ENCODE measurements at regions not wholly inside any gene's neighbourhood (a gene's known extent, or its start where the extent isn't known, plus 50 kb on each side); places are given as distances from the start of the nearest gene placed in this dataset.

- DNase-seq (ENCODE audit: low read depth): no peak
- no peak for TF ChIP-seq CTCF (IDR thresholded peaks at IDR 0.05; ENCODE audit: control insufficient read depth, insufficient read depth, low read depth, low read length, missing control alignments)
- no peak overlapping the region for H3K4me3 ChIP-seq (ENCODE audit: control insufficient read depth, low read depth, low read length)
Observed at GRCh38 chr4:114304046-114304445, 294.6 kb upstream of the UGT8 start.

DNA sequence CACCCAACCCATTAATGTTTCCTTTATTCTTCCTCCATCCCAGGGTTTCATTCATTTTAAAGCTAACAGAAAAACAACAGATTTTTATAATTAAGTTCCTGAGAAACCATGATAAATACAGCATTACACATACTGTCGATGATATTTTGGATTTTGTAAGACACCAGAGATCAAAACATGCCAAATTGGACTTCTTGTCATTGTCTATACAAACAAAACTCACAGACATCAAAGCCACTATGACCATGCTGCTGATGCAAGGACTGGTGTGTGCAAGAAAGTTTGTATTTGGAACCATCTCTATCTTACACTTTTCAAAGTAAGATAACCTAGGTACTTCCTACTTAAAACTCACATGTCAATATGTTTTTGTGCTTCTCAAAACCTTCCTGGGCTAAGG lies 294.0 kb upstream of the UGT8 start:
- no peak for TF ChIP-seq CTCF (IDR thresholded peaks at IDR 0.05; ENCODE audit: control insufficient read depth, insufficient read depth, low read depth, low read length, missing control alignments)
- no peak for DNase-seq (ENCODE audit: low read depth)
- H3K4me3 ChIP-seq (ENCODE audit: control insufficient read depth, low read depth, low read length): no peak overlapping the region

DNA sequence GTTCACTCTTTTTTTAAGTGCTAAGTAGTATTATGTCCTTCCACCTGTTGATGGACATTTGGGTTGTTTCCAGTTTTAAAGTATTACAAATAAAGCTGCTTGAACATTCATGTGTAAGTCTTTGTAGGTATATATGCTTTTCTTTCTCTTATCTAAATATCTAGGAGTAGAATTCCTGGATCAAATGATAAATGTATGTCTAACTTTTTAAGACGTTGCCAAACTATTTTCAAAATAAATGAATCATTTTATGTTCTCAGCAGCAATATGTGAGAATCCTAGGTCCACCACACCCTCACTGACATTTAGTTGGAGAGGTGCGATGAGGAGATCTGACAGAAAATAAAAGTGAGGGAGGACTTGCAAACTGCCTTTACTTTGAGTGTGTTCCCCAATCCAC lies 291.7 kb upstream of the UGT8 start:
- DNase-seq (ENCODE audit: low read depth): no peak
- H3K4me3 ChIP-seq (ENCODE audit: control insufficient read depth, low read depth, low read length): no peak overlapping the region
- no peak for TF ChIP-seq CTCF (IDR thresholded peaks at IDR 0.05; ENCODE audit: control insufficient read depth, insufficient read depth, low read depth, low read length, missing control alignments)

GRCh38 chr4:114310296-114310925 lies 288.2 kb upstream of the UGT8 start:
- no peak overlapping the region for H3K4me3 ChIP-seq (ENCODE audit: control insufficient read depth, low read depth, low read length)
- no peak for DNase-seq (ENCODE audit: low read depth)
- TF ChIP-seq CTCF (IDR thresholded peaks at IDR 0.05; ENCODE audit: control insufficient read depth, insufficient read depth, low read depth, low read length, missing control alignments): no peak

DNA sequence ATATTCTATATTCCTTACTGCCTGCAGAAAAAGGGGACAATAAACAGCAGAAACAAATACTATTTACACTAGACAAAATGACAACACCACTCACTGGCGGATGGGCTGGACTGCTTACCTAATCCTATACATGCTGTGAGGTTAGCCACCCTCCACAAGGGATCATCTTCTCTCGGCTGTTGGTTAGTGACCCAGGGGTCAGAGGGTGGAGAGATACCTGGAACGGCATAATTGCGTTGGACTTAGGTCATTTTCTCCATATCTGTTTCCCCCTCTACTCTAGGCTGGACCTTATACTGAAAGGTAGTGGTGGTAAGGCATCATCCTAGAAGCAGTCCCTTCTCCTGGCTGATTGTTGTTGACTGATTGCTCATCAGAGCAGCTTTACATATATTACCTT lies 286.8 kb upstream of the UGT8 start:
- H3K4me3 ChIP-seq (ENCODE audit: control insufficient read depth, low read depth, low read length): no peak overlapping the region
- no peak for TF ChIP-seq CTCF (IDR thresholded peaks at IDR 0.05; ENCODE audit: control insufficient read depth, insufficient read depth, low read depth, low read length, missing control alignments)
- no peak for DNase-seq (ENCODE audit: low read depth)

- no peak for DNase-seq (ENCODE audit: low read depth)
- no peak for TF ChIP-seq CTCF (IDR thresholded peaks at IDR 0.05; ENCODE audit: control insufficient read depth, insufficient read depth, low read depth, low read length, missing control alignments)
- no peak overlapping the region for H3K4me3 ChIP-seq (ENCODE audit: control insufficient read depth, low read depth, low read length)
Observed at GRCh38 chr4:114312338-114312737, 286.3 kb upstream of the UGT8 start.

- no peak for DNase-seq (ENCODE audit: low read depth)
- H3K4me3 ChIP-seq (ENCODE audit: control insufficient read depth, low read depth, low read length): no peak overlapping the region
- TF ChIP-seq CTCF (IDR thresholded peaks at IDR 0.05; ENCODE audit: control insufficient read depth, insufficient read depth, low read depth, low read length, missing control alignments): no peak
Observed at GRCh38 chr4:114316789-114317188, 281.8 kb upstream of the UGT8 start.

All from AG09309 (cell line).